ENCODE measurements at regions not wholly inside any gene's neighbourhood (a gene's known extent, or its start where the extent isn't known, plus 50 kb on each side); places are given as distances from the start of the nearest gene placed in this dataset.

GRCh38 chr2:120477198-120477597 is 131.3 kb downstream of the INHBB start:
- no peak for DNase-seq (ENCODE audit: low spot score)

GRCh38 chr2:120477831-120478481 is 132.0 kb downstream of the INHBB start:
- no peak for DNase-seq (ENCODE audit: low spot score)

- no peak for DNase-seq (ENCODE audit: low spot score)
Observed at GRCh38 chr2:120480346-120480902, 134.5 kb downstream of the INHBB start.

GRCh38 chr2:120480903-120481445 is 135.0 kb downstream of the INHBB start:
- no peak for DNase-seq (ENCODE audit: low spot score)

GRCh38 chr2:120481446-120482194 is 135.7 kb downstream of the INHBB start:
- DNase-seq (ENCODE audit: low spot score): no peak

GRCh38 chr2:120482334-120482733 is 136.4 kb downstream of the INHBB start:
- DNase-seq (ENCODE audit: low spot score): no peak

GRCh38 chr2:120483355-120483754 is 137.4 kb downstream of the INHBB start:
- no peak for DNase-seq (ENCODE audit: low spot score)

GRCh38 chr2:120485096-120485495 is 139.2 kb downstream of the INHBB start:
- DNase-seq (ENCODE audit: low spot score): no peak

GRCh38 chr2:120486441-120486840 is 140.5 kb downstream of the INHBB start:
- DNase-seq (ENCODE audit: low spot score): no peak

GRCh38 chr2:120486946-120487345 is 141.0 kb downstream of the INHBB start:
- DNase-seq (ENCODE audit: low spot score): no peak

- DNase-seq (ENCODE audit: low spot score): no peak
Observed at GRCh38 chr2:120488531-120488930, 142.6 kb downstream of the INHBB start.

- no peak for DNase-seq (ENCODE audit: low spot score)
Observed at GRCh38 chr2:120489023-120489422, 143.1 kb downstream of the INHBB start.

- no peak for DNase-seq (ENCODE audit: low spot score)
Observed at GRCh38 chr2:120490091-120490798, 144.3 kb downstream of the INHBB start.

GRCh38 chr2:120491111-120491625 is 145.2 kb downstream of the INHBB start:
- no peak for DNase-seq (ENCODE audit: low spot score)

- no peak for DNase-seq (ENCODE audit: low spot score)
Observed at GRCh38 chr2:120493231-120493630, 147.3 kb downstream of the INHBB start.

GRCh38 chr2:120494446-120494845 is 148.5 kb downstream of the INHBB start:
- no peak for DNase-seq (ENCODE audit: low spot score)

- DNase-seq (ENCODE audit: low spot score): no peak
Observed at GRCh38 chr2:120495586-120495985, 149.7 kb downstream of the INHBB start.

GRCh38 chr2:120496235-120496634 is 150.3 kb downstream of the INHBB start:
- DNase-seq (ENCODE audit: low spot score): no peak

- DNase-seq (ENCODE audit: low spot score): no peak
Observed at GRCh38 chr2:120496759-120497158, 150.8 kb downstream of the INHBB start.

- DNase-seq (ENCODE audit: low spot score): no peak
Observed at GRCh38 chr2:120497261-120497977, 151.5 kb downstream of the INHBB start.

- DNase-seq (ENCODE audit: low spot score): no peak
Observed at GRCh38 chr2:120498121-120498520, 152.2 kb downstream of the INHBB start.

Measured in D341Med (cell line).